Breast epithelium (tissue), 4 donors: ENCODE measurements at regions not wholly inside any gene's neighbourhood (a gene's known extent, or its start where the extent isn't known, plus 50 kb on each side); places are given as distances from the start of the nearest gene placed in this dataset.

Experiments
- DNase-seq, 2 donors: peaks; one replicate each; pipeline ENCODE4 v3.0.0-alpha.2; 2019; ENCODE audit warnings: low spot score in 2 of 2
- H3K27ac ChIP-seq, 2 donors: fragments of 200-600 bp; sonication (generic) in 1 of 2; one replicate each; pipeline ENCODE4 v1.5.1; 2016 to 2019; ENCODE audit warnings: mild to moderate bottlenecking in 1 of 2
- H3K27me3 ChIP-seq, 2 donors: fragments of 200-600 bp; sonication (generic) in 1 of 2; one replicate each; pipeline versions ENCODE4 v1.5.1 to v1.6.0; 2017 to 2019; ENCODE audit warnings: control low read depth in 1 of 2, mild to moderate bottlenecking in 1 of 2
- H3K36me3 ChIP-seq: fragments of 200-600 bp; one replicate; pipeline ENCODE4 v1.5.1; 2019
- H3K4me1 ChIP-seq, 2 donors: fragments of 200-600 bp; sonication (generic); one replicate each; pipeline ENCODE4 v1.5.1; 2016 to 2019; ENCODE audit warnings: control low read depth in 1 of 2
- H3K4me3 ChIP-seq, 3 donors: fragments of 200-600 bp; sonication (generic); 1 replicate in 2 of 3; 2 replicates in 1 of 3; pipeline ENCODE4 v1.5.1; 2016 to 2019; ENCODE audit warnings: mild to moderate bottlenecking in 3 of 3, moderate library complexity in 2 of 3
- H3K9me3 ChIP-seq, 2 donors: fragments of 200-600 bp; sonication (generic) in 1 of 2; one replicate each; pipeline ENCODE4 v1.5.1; 2016 to 2019; ENCODE audit warnings: control low read depth in 1 of 2
- CTCF ChIP-seq, 3 donors: fragments of 450-650 bp; IDR thresholded peaks; one replicate each; pipeline ENCODE4 v1.5.1; 2016 to 2017; ENCODE audit warnings: antibody characterized with exemption in 3 of 3, mild to moderate bottlenecking in 3 of 3, moderate library complexity in 3 of 3
- POLR2A ChIP-seq: fragments of 450-650 bp; IDR thresholded peaks from one replicate; pipeline ENCODE4 v1.6.1; 2016; ENCODE audit warnings: antibody characterized with exemption, mild to moderate bottlenecking, moderate library complexity
- POLR2AphosphoS5 ChIP-seq, 3 donors: sonication (generic); formaldehyde crosslinking; IDR thresholded peaks; one replicate each; pipeline ENCODE4 v1.6.1; 2017; ENCODE audit warnings: antibody characterized with exemption in 3 of 3
- intact Hi-C: fragments of 100-400 bp; cut with DNase I; formaldehyde crosslinking; loops from one replicate; pipeline ENCODE4 v1.15.1; 2023; ENCODE audit warnings: low total_unique reads

- intact Hi-C loops = no loop called here
- Histone ChIP-seq H3K36me3 (no peaks in the 10 kb centered on the region), H3K4me1 (no peaks in the 10 kb centered on the region), H3K27ac (no peak overlapping the region), H3K27me3 (no peaks in the 10 kb centered on the region), H3K9me3 (no peaks in the 10 kb centered on the region), H3K4me3 (no peak overlapping the region)
- TF ChIP-seq POLR2A (no peak), POLR2AphosphoS5 (IDR thresholded peaks at IDR 0.05) (no peak), CTCF (IDR thresholded peaks at IDR 0.05) (no peak)
- DNase-seq = no peak
These were observed 427.2 kb upstream of the PDE3A start for GRCh38 chr12:19941096-19941495.

GRCh38 chr12:19945559-19946435 is 422.5 kb upstream of the PDE3A start:
- no peak overlapping the region for H3K27ac ChIP-seq
- TF ChIP-seq POLR2A = no peak
- no peak for TF ChIP-seq CTCF (IDR thresholded peaks at IDR 0.05)
- no peak for TF ChIP-seq POLR2AphosphoS5 (IDR thresholded peaks at IDR 0.05)
- no peaks in the 10 kb centered on the region for H3K36me3 ChIP-seq
- no peak for DNase-seq
- H3K27me3 ChIP-seq = no peaks in the 10 kb centered on the region
- no peaks in the 10 kb centered on the region for H3K9me3 ChIP-seq
- H3K4me1 ChIP-seq = no peaks in the 10 kb centered on the region
- intact Hi-C loops = no loop called here
- no peak overlapping the region for H3K4me3 ChIP-seq

GRCh38 chr12:19946550-19946949 is 421.8 kb upstream of the PDE3A start:
- no peak for TF ChIP-seq POLR2A
- no peak for TF ChIP-seq CTCF (IDR thresholded peaks at IDR 0.05)
- TF ChIP-seq POLR2AphosphoS5 (IDR thresholded peaks at IDR 0.05) = no peak

DNA sequence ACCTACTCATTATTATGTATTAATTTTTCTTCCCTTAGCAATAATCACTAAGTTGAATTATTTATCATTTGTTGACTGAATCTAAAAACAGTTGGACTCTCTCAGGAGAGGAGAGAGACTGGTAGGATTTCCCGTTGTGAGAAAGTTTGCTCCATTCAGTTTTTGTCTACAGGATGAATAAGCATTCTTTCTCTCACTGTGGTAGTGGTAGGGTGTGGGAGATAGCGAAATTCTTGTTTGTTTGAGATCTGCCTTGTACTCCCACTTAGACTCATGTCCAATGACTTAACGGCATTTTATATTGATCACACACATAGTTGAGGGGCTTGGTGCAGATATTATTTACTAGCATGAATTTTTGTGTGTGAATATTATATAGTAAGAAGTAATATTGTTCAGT is 421.0 kb upstream of the PDE3A start:
- Histone ChIP-seq H3K27ac (no peak overlapping the region), H3K4me3 (no peak overlapping the region), H3K9me3 (no peaks in the 10 kb centered on the region), H3K27me3 (no peaks in the 10 kb centered on the region), H3K36me3 (no peaks in the 10 kb centered on the region), H3K4me1 (no peaks in the 10 kb centered on the region)
- no peak for DNase-seq
- intact Hi-C loops = no loop called here
- no peak for TF ChIP-seq CTCF (IDR thresholded peaks at IDR 0.05)
- no peak for TF ChIP-seq POLR2A
- TF ChIP-seq POLR2AphosphoS5 (IDR thresholded peaks at IDR 0.05) = no peak

More at GRCh38 chr12:19946550-19946949, 421.8 kb upstream of the PDE3A start:
- Histone ChIP-seq H3K9me3 (no peaks in the 10 kb centered on the region), H3K4me1 (no peaks in the 10 kb centered on the region), H3K27me3 (no peaks in the 10 kb centered on the region), H3K27ac (no peak overlapping the region), H3K4me3 (no peak overlapping the region), H3K36me3 (no peaks in the 10 kb centered on the region)
- intact Hi-C loops = no loop called here
- no peak for DNase-seq

DNA sequence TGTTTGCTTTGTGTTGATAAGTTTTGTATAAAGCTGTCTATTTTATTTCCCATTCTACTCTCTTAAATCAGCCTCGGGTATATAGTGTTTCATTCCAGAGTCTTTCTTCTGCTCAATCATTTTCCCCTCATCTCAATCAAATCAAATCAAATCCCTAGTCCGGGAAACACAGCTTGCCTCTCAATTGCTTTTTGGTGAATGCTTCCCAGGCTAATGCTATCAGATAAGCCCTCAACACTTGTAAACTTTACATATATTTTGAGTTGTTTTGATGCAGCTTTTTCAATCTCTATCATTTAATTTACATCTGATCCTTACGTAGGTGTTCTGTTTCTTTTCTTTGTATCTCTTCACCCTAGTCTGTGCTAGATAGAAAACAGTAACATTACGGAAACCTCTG is 416.7 kb upstream of the PDE3A start:
- intact Hi-C loops = no loop called here
- no peaks in the 10 kb centered on the region for H3K36me3 ChIP-seq
- no peak overlapping the region for H3K27ac ChIP-seq
- no peak for TF ChIP-seq POLR2AphosphoS5 (IDR thresholded peaks at IDR 0.05)
- no peak for TF ChIP-seq CTCF (IDR thresholded peaks at IDR 0.05)
- TF ChIP-seq POLR2A = no peak
- H3K4me3 ChIP-seq = no peak overlapping the region
- H3K9me3 ChIP-seq = no peaks in the 10 kb centered on the region
- H3K27me3 ChIP-seq = no peaks in the 10 kb centered on the region
- no peak for DNase-seq
- no peaks in the 10 kb centered on the region for H3K4me1 ChIP-seq
